ENCODE measurements at regions not wholly inside any gene's neighbourhood (a gene's known extent, or its start where the extent isn't known, plus 50 kb on each side); places are given as distances from the start of the nearest gene placed in this dataset.

- 71 to 100% methylated on average over 1 of the region's 1 CpG for WGBS, 2 donors (ENCODE audit: low coverage in 1 of 2)
- ATAC-seq, result no peak
Observed at GRCh38 chr4:126753592-126753991, 879.2 kb upstream of the INTU start.

DNA sequence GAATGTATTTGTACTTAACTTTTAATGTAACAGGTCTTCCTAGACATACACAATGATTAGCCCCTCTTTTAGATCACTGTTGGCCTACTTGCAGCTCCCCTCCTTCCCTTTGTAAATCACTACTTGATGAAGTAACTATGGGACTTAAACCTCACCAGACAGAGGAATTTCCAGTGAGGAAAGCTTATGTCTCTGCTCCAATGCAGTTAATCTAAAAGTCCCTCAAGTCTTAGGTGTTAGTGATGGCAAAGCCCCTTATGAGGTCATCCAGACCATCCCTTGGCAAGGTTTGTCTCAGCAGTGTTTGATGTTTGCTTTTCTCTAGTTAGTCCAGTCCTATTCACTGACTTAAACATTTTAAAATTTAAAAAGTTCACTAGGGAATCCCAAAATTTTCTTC lies 877.3 kb upstream of the INTU start:
- Histone ChIP-seq H3K4me3 (no peak overlapping the region), H3K36me3 (no peaks in the 10 kb centered on the region), H3K9me3 (no peaks in the 10 kb centered on the region), H3K4me1 (peaks cover 0 to 24% (median 0%) of the 10 kb centered on the region in 3 donors), H3K27me3 (no peaks in the 10 kb centered on the region), H3K27ac (no peak overlapping the region)
- TF ChIP-seq EP300 (IDR thresholded peaks at IDR 0.05), result no peak
- TF ChIP-seq, protein P1, sequence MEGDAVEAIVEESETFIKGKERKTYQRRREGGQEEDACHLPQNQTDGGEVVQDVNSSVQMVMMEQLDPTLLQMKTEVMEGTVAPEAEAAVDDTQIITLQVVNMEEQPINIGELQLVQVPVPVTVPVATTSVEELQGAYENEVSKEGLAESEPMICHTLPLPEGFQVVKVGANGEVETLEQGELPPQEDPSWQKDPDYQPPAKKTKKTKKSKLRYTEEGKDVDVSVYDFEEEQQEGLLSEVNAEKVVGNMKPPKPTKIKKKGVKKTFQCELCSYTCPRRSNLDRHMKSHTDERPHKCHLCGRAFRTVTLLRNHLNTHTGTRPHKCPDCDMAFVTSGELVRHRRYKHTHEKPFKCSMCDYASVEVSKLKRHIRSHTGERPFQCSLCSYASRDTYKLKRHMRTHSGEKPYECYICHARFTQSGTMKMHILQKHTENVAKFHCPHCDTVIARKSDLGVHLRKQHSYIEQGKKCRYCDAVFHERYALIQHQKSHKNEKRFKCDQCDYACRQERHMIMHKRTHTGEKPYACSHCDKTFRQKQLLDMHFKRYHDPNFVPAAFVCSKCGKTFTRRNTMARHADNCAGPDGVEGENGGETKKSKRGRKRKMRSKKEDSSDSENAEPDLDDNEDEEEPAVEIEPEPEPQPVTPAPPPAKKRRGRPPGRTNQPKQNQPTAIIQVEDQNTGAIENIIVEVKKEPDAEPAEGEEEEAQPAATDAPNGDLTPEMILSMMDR (IDR thresholded peaks at IDR 0.05), result no peak
- TF ChIP-seq POLR2AphosphoS5 (IDR thresholded peaks at IDR 0.05), result no peak
- TF ChIP-seq POLR2A (IDR thresholded peaks at IDR 0.05), result no peak
- no peak for ATAC-seq

More at GRCh38 chr4:126753592-126753991, 879.2 kb upstream of the INTU start:
- no peak overlapping the region for H3K27ac ChIP-seq
- peaks cover 0 to 24% (median 0%) of the 10 kb centered on the region in 3 donors for H3K4me1 ChIP-seq
- no peaks in the 10 kb centered on the region for H3K27me3 ChIP-seq
- H3K9me3 ChIP-seq, result no peaks in the 10 kb centered on the region
- H3K4me3 ChIP-seq, result no peak overlapping the region
- no peak for TF ChIP-seq POLR2A (IDR thresholded peaks at IDR 0.05)
- no peak for TF ChIP-seq EP300 (IDR thresholded peaks at IDR 0.05)
- TF ChIP-seq POLR2AphosphoS5 (IDR thresholded peaks at IDR 0.05), result no peak
- TF ChIP-seq, protein P1 (IDR thresholded peaks at IDR 0.05), result no peak
- no peaks in the 10 kb centered on the region for H3K36me3 ChIP-seq

- no peak for ATAC-seq
- Histone ChIP-seq H3K36me3 (no peaks in the 10 kb centered on the region), H3K4me1 (peaks cover 0 to 24% (median 0%) of the 10 kb centered on the region in 3 donors), H3K4me3 (no peak overlapping the region), H3K27ac (no peak overlapping the region), H3K9me3 (no peaks in the 10 kb centered on the region), H3K27me3 (no peaks in the 10 kb centered on the region)
- 24 to 38% methylated on average over 3 of the region's 3 CpGs for WGBS, 2 donors (ENCODE audit: low coverage in 1 of 2)
- TF ChIP-seq POLR2A (IDR thresholded peaks at IDR 0.05) (no peak), EP300 (IDR thresholded peaks at IDR 0.05) (no peak), POLR2AphosphoS5 (IDR thresholded peaks at IDR 0.05) (no peak)
- TF ChIP-seq, protein P1 (IDR thresholded peaks at IDR 0.05), result no peak
Observed at GRCh38 chr4:126756050-126756829, 876.5 kb upstream of the INTU start.

GRCh38 chr4:126757219-126757618 lies 875.5 kb upstream of the INTU start:
- TF ChIP-seq EP300 (IDR thresholded peaks at IDR 0.05) (no peak), POLR2AphosphoS5 (IDR thresholded peaks at IDR 0.05) (no peak), POLR2A (IDR thresholded peaks at IDR 0.05) (no peak)
- TF ChIP-seq, protein P1 (IDR thresholded peaks at IDR 0.05), result no peak
- no peaks in the 10 kb centered on the region for H3K27me3 ChIP-seq
- 100% methylated on average over 1 of the region's 1 CpG for WGBS, 2 donors (ENCODE audit: low coverage in 1 of 2)

DNA sequence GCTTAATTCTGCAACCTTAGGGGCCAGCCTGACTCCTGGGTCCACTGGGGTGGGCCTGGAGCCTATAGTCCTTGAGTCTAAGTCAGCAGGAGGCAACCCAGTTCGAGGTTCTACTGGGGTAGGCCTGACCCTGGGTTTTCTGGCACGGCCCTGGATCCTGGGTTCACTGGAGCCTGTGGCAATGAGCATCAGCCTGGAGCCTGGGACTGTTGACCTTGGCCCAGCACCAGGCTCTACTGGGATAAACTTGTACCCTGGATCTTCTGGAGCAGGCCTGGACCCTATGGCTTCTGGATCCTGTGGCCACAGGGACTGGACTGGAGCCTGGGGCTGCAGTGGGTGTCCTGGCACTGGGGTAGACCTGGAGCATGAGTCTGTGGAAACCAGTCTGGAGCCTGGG lies 874.3 kb upstream of the INTU start:
- Histone ChIP-seq H3K4me3 (no peak overlapping the region), H3K36me3 (no peaks in the 10 kb centered on the region), H3K27ac (no peak overlapping the region), H3K27me3 (no peaks in the 10 kb centered on the region), H3K9me3 (no peaks in the 10 kb centered on the region), H3K4me1 (peaks cover 0 to 24% (median 0%) of the 10 kb centered on the region in 3 donors)
- ATAC-seq, result peak; percentile 22
- no CpG with 5 or more reads among the region's 2 CpGs for WGBS, 2 donors (ENCODE audit: low coverage in 1 of 2)
- TF ChIP-seq EP300 (IDR thresholded peaks at IDR 0.05) (no peak), POLR2A (IDR thresholded peaks at IDR 0.05) (no peak), POLR2AphosphoS5 (IDR thresholded peaks at IDR 0.05) (no peak)
- TF ChIP-seq, protein P1 (IDR thresholded peaks at IDR 0.05), result no peak

More at GRCh38 chr4:126757219-126757618, 875.5 kb upstream of the INTU start:
- ATAC-seq, result no peak
- Histone ChIP-seq H3K27ac (no peak overlapping the region), H3K4me3 (no peak overlapping the region), H3K36me3 (no peaks in the 10 kb centered on the region), H3K9me3 (no peaks in the 10 kb centered on the region), H3K4me1 (peaks cover 0 to 24% (median 0%) of the 10 kb centered on the region in 3 donors)
